Sigmoid colon (tissue), 3 donors: ENCODE measurements at regions not wholly inside any gene's neighbourhood (a gene's known extent, or its start where the extent isn't known, plus 50 kb on each side); places are given as distances from the start of the nearest gene placed in this dataset.

Source experiments
- POLR2A ChIP-seq, 2 donors: fragments of 450-650 bp; IDR thresholded peaks; one replicate each; pipeline ENCODE4 v1.6.1; 2016; ENCODE audit warnings: antibody characterized with exemption in 2 of 2, mild to moderate bottlenecking in 2 of 2, moderate library complexity in 2 of 2
- TF ChIP-seq, protein P1 (sequence below), 4 experiments: fragments of 450-650 bp in 3 of 4; fragments of 200-600 bp in 1 of 4; IDR thresholded peaks; one replicate each; pipeline ENCODE4 v1.5.1; 2016 to 2019; ENCODE audit warnings: antibody characterized with exemption in 4 of 4, mild to moderate bottlenecking in 3 of 4, moderate library complexity in 2 of 4

DNA sequence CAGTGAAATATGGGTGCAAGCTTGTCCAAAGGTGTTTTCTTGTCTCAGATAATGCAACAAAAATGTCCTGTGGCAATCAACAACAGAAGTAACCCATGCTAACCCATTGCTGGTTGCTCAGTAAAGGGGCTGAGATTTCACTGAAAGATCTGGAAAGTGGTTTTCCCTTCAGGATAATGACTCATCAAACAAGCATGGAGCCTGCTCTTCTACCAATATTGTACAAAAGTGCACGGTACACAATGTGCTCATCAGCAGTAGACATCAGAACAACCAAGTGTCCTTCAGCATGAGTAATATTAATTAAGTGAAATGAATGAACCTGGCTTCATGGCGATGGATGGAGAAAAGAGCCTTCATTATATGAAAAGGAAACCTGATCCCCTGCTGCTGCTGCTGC lies 287.1 kb upstream of the NEBL start:
- TF ChIP-seq, protein P1, sequence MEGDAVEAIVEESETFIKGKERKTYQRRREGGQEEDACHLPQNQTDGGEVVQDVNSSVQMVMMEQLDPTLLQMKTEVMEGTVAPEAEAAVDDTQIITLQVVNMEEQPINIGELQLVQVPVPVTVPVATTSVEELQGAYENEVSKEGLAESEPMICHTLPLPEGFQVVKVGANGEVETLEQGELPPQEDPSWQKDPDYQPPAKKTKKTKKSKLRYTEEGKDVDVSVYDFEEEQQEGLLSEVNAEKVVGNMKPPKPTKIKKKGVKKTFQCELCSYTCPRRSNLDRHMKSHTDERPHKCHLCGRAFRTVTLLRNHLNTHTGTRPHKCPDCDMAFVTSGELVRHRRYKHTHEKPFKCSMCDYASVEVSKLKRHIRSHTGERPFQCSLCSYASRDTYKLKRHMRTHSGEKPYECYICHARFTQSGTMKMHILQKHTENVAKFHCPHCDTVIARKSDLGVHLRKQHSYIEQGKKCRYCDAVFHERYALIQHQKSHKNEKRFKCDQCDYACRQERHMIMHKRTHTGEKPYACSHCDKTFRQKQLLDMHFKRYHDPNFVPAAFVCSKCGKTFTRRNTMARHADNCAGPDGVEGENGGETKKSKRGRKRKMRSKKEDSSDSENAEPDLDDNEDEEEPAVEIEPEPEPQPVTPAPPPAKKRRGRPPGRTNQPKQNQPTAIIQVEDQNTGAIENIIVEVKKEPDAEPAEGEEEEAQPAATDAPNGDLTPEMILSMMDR (IDR thresholded peaks at IDR 0.05) = no peak
- no peak for TF ChIP-seq POLR2A (IDR thresholded peaks at IDR 0.05)
